HG03558 (cell line): ENCODE measurements at regions not wholly inside any gene's neighbourhood (a gene's known extent, or its start where the extent isn't known, plus 50 kb on each side); places are given as distances from the start of the nearest gene placed in this dataset.

ENCODE experiments used
- ATAC-seq: cut with Tn5 transposase; IDR thresholded peaks from one replicate; pipeline ENCODE4 v1.9.1; 2021; ENCODE audit warnings: moderate number of reproducible peaks; ENCODE audit not compliant: unreplicated experiment; ENCODE audit errors: extremely low read depth

GRCh38 chr13:91112924-91113277 lies 234.6 kb upstream of the MIR17HG start:
- ATAC-seq, result no peak

- no peak for ATAC-seq
Measured at GRCh38 chr13:91115776-91116175, 231.7 kb upstream of the MIR17HG start.

GRCh38 chr13:91117351-91117750 lies 230.1 kb upstream of the MIR17HG start:
- no peak for ATAC-seq

- no peak for ATAC-seq
Measured at GRCh38 chr13:91119643-91120042, 227.8 kb upstream of the MIR17HG start.

- no peak for ATAC-seq
Measured at GRCh38 chr13:91122766-91123165, 224.7 kb upstream of the MIR17HG start.

- ATAC-seq, result no peak
Measured at GRCh38 chr13:91123456-91124127, 223.9 kb upstream of the MIR17HG start.

- ATAC-seq, result no peak
Measured at GRCh38 chr13:91126806-91127205, 220.7 kb upstream of the MIR17HG start.

- ATAC-seq, result no peak
Measured at GRCh38 chr13:91127995-91128394, 219.5 kb upstream of the MIR17HG start.

- ATAC-seq, result no peak
Measured at GRCh38 chr13:91132381-91132780, 215.1 kb upstream of the MIR17HG start.

GRCh38 chr13:91132786-91133185 lies 214.7 kb upstream of the MIR17HG start:
- ATAC-seq, result no peak

- ATAC-seq, result peak; percentile 66
Measured at GRCh38 chr13:91133941-91134802, 213.3 kb upstream of the MIR17HG start.

- no peak for ATAC-seq
Measured at GRCh38 chr13:91134803-91135184, 212.7 kb upstream of the MIR17HG start.

- no peak for ATAC-seq
Measured at GRCh38 chr13:91135376-91135775, 212.1 kb upstream of the MIR17HG start.

GRCh38 chr13:91135968-91136367 lies 211.5 kb upstream of the MIR17HG start:
- no peak for ATAC-seq

- ATAC-seq, result no peak
Measured at GRCh38 chr13:91136806-91137205, 210.7 kb upstream of the MIR17HG start.

GRCh38 chr13:91139232-91139631 lies 208.3 kb upstream of the MIR17HG start:
- ATAC-seq, result no peak

GRCh38 chr13:91141543-91142061 lies 205.9 kb upstream of the MIR17HG start:
- no peak for ATAC-seq

GRCh38 chr13:91142572-91142971 lies 204.9 kb upstream of the MIR17HG start:
- ATAC-seq, result no peak

GRCh38 chr13:91144054-91144453 lies 203.4 kb upstream of the MIR17HG start:
- no peak for ATAC-seq

- ATAC-seq, result no peak
Measured at GRCh38 chr13:91144486-91144885, 203.0 kb upstream of the MIR17HG start.

- no peak for ATAC-seq
Measured at GRCh38 chr13:91145571-91146205, 201.8 kb upstream of the MIR17HG start.
